ENCODE measurements at regions not wholly inside any gene's neighbourhood (a gene's known extent, or its start where the extent isn't known, plus 50 kb on each side); places are given as distances from the start of the nearest gene placed in this dataset.

DNA sequence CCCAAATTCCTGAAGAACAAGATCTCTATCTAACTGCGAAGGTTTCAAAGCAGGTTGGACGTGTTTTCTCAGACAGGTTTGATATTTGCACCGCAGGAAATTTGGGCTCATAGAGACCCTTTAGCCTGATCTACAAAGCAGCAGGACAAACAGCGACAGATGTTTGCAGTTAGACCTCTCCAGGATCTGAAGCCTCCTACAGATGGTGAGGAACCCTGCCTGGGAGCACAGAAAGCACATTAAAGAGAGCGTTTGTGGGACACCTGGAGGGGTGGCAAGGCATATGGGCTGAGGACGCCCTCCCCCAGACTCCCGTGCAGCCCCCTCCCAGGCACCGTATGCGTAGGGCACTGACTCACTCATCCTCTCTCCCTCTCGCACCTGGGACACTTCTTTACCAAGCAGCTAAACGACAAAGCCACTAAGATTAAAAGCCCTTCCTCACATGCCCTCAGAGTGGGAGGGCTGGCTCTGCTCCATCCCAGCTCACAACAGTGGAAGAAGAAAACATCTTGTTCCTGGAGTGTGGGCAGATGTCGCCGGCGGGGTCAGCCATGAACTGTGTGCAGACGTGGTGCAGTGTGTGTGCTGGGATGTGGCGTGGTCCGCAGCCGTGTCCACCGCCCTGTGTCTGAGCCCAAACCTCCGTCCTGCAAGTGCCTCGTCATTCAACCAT, 249.7 kb upstream of the AFDN start:
- ATAC-seq, result no peak
- 77 to 82% methylated on average over 7 to 14 of the region's 21 CpGs for WGBS, 2 donors (ENCODE audit: low coverage in 1 of 2)
- H3K4me1 ChIP-seq, result peaks cover 0 to 28% (median 8%) of the 10 kb centered on the region in 3 donors
- H3K27me3 ChIP-seq, result no peaks in the 10 kb centered on the region
- no peaks in the 10 kb centered on the region for H3K36me3 ChIP-seq
- H3K27ac ChIP-seq, result no peak overlapping the region
- H3K4me3 ChIP-seq, result no peak overlapping the region
- H3K9me3 ChIP-seq, result no peaks in the 10 kb centered on the region
- TF ChIP-seq, protein P1, sequence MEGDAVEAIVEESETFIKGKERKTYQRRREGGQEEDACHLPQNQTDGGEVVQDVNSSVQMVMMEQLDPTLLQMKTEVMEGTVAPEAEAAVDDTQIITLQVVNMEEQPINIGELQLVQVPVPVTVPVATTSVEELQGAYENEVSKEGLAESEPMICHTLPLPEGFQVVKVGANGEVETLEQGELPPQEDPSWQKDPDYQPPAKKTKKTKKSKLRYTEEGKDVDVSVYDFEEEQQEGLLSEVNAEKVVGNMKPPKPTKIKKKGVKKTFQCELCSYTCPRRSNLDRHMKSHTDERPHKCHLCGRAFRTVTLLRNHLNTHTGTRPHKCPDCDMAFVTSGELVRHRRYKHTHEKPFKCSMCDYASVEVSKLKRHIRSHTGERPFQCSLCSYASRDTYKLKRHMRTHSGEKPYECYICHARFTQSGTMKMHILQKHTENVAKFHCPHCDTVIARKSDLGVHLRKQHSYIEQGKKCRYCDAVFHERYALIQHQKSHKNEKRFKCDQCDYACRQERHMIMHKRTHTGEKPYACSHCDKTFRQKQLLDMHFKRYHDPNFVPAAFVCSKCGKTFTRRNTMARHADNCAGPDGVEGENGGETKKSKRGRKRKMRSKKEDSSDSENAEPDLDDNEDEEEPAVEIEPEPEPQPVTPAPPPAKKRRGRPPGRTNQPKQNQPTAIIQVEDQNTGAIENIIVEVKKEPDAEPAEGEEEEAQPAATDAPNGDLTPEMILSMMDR (IDR thresholded peaks at IDR 0.05), result no peak
- TF ChIP-seq POLR2AphosphoS5 (IDR thresholded peaks at IDR 0.05) (no peak), EP300 (IDR thresholded peaks at IDR 0.05) (no peak), POLR2A (IDR thresholded peaks at IDR 0.05) (no peak)

DNA sequence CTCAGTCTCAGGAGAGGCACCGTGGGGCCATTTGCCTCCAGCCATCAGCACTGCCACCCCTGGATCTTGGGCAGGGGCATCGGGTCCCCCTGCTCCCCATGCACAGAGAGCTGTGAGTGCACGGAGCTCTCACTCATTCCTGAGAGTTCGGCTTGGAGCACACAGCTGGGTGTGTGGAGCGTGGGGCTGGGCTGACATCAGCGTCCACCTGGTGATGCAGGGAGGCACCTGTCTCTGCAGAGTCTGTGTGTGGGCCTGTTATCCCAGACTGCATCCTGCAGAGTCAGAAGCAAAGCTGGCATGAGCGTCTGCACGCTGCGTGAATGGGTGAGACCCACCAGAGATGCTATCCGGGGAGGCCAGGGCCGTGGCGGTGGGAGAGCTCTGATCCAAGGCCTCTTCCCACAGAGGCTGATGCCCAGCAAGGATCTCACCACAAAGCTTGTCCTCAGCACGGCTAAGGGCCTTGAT, 248.8 kb upstream of the AFDN start:
- peaks cover 0 to 18% (median 6%) of the 10 kb centered on the region in 3 donors for H3K4me1 ChIP-seq
- no peak for ATAC-seq
- H3K9me3 ChIP-seq, result peaks cover 0 to 5% (median 0%) of the 10 kb centered on the region in 3 donors
- no peak for TF ChIP-seq POLR2AphosphoS5 (IDR thresholded peaks at IDR 0.05)
- no peak for TF ChIP-seq POLR2A (IDR thresholded peaks at IDR 0.05)
- TF ChIP-seq, protein P1 (IDR thresholded peaks at IDR 0.05), result no peak
- no peak for TF ChIP-seq EP300 (IDR thresholded peaks at IDR 0.05)
- H3K27me3 ChIP-seq, result no peaks in the 10 kb centered on the region
- no peaks in the 10 kb centered on the region for H3K36me3 ChIP-seq
- H3K4me3 ChIP-seq, result no peak overlapping the region
- H3K27ac ChIP-seq, result no peak overlapping the region
- 82 to 100% methylated on average over 1 to 3 of the region's 13 CpGs for WGBS, 2 donors (ENCODE audit: low coverage in 1 of 2)

DNA sequence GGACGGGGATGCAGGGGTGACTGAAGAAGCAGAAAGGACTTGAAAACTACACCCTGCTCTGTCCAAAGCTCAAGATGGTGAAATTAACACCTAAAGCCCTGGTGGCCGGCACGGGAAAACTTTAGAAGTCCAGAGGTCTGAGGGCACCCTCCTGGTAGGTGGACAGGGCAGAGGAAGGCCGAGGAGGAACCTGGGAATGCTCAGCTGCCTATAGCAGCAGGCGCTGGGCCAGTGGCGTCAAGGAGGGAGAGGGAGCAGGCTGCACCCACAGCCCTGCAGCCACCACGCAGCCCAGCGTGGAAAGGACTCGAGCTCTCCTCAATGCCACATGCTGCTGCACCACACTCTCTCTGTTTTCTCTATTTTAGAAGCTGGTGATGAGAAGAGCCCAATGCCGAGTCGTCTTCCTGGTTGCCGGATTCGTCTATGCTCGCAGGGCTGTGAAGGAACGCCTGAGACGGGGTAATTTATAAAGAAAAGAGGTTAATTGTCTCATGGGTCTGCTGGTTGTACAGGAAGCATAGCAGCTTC, 248.3 kb upstream of the AFDN start:
- Histone ChIP-seq H3K4me3 (no peak overlapping the region), H3K9me3 (peaks cover 0 to 10% (median 0%) of the 10 kb centered on the region in 3 donors), H3K27ac (no peak overlapping the region), H3K4me1 (peaks cover 0 to 13% (median under 1%) of the 10 kb centered on the region in 3 donors), H3K36me3 (no peaks in the 10 kb centered on the region), H3K27me3 (no peaks in the 10 kb centered on the region)
- TF ChIP-seq, protein P1 (IDR thresholded peaks at IDR 0.05), result no peak
- TF ChIP-seq EP300 (IDR thresholded peaks at IDR 0.05) (no peak), POLR2AphosphoS5 (IDR thresholded peaks at IDR 0.05) (no peak)
- WGBS, 2 donors (ENCODE audit: low coverage in 1 of 2), result 88 to 93% methylated on average over 4 to 8 of the region's 16 CpGs
- ATAC-seq, result no peak

DNA sequence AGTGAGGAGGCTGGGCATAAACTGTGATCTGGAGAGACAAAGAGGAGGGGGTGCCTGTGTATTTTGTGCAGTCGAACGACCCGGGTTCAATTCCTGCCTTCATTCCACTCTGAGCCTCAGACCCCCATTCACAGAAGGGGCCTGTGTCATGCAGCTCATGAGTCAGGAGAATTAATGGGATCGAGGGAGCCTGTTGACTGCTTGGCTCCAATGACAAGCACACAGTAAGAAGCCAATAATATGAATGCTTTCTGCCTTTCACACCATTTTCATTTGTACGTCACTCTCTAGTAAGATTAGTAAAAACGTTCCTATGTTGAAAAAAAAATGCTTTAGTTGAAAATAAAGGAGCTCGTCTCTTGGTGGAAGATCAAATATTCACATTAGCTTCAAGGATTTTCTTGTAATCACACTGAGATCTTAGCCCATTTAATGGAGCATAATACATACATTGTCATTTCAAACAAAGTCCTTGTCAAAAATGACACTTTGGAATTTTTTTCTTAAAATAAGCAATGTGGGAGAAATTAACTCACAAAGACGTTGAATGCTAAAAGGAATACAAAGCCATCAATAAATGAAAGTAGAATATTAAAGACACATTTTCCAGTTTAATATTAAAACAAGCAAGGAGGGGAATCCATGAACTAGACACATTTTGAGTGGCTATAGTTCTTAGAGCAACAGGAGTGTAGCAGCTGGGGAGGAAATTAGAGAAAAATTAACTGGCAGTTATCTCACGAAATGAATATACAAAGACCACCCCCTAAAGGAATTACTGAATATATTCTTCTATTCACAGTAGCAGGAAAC, 246.7 kb upstream of the AFDN start:
- Histone ChIP-seq H3K36me3 (no peaks in the 10 kb centered on the region), H3K27me3 (no peaks in the 10 kb centered on the region), H3K4me3 (no peak overlapping the region), H3K4me1 (no peaks in the 10 kb centered on the region), H3K27ac (no peak overlapping the region), H3K9me3 (peaks cover 0 to 17% (median 0%) of the 10 kb centered on the region in 3 donors)
- WGBS, 2 donors (ENCODE audit: low coverage in 1 of 2), result 50 to 72% methylated on average over 7 to 9 of the region's 9 CpGs
- no peak for TF ChIP-seq POLR2A (IDR thresholded peaks at IDR 0.05)
- TF ChIP-seq, protein P1 (IDR thresholded peaks at IDR 0.05), result no peak
- TF ChIP-seq EP300 (IDR thresholded peaks at IDR 0.05), result no peak
- no peak for TF ChIP-seq POLR2AphosphoS5 (IDR thresholded peaks at IDR 0.05)
- ATAC-seq, result no peak
